Endothelial cell of umbilical vein (primary cell): ENCODE measurements at regions not wholly inside any gene's neighbourhood (a gene's known extent, or its start where the extent isn't known, plus 50 kb on each side); places are given as distances from the start of the nearest gene placed in this dataset.

Source experiments
- BruUV-seq: library from RNA; stranded (reverse); fragments of 400-500 nt; replicated peaks from 2 replicates; lab custom pipeline; 2021; lab: Mats Ljungman, UMichigan
- CTCF ChIA-PET: fragments of 300-600, 350-600 bp; sonication (Branson Sonifier 250); formaldehyde crosslinking; loops from one replicate; lab custom pipeline; 2021; ENCODE audit warnings: antibody characterized with exemption, inconsistent platforms; lab: Charles Lee
- POLR2A ChIA-PET: fragments of 300-600, 350-600 bp; sonication (Branson Sonifier 250); formaldehyde crosslinking; loops from one replicate; lab custom pipeline; 2021; ENCODE audit warnings: antibody characterized with exemption, inconsistent platforms; lab: Charles Lee
- DNase-seq: peaks from one replicate; pipeline ENCODE4 v3.0.0-alpha.2; 2011; ENCODE audit warnings: low read depth, low spot score
- FAIRE-seq: peaks from 2 replicates; lab custom pipeline; 2011; peaks lifted over from hg19 to GRCh38; lab: Jason Lieb, UNC
- H2AFZ ChIP-seq: 2 replicates; pipeline ENCODE4 v1.6.0; 2012; ENCODE audit warnings: low read depth, low read length, control low read depth, inconsistent platforms
- H3K27ac ChIP-seq: 2 replicates; pipeline ENCODE4 v1.5.1; 2011; ENCODE audit warnings: low read depth, mild to moderate bottlenecking, control low read depth, low read length, moderate library complexity; ENCODE audit not compliant: insufficient read depth
- H3K27me3 ChIP-seq, 2 experiments: 2 replicates each; pipeline versions ENCODE4 v1.6.0 to v1.6.1; 2011; ENCODE audit warnings: low read length in 2 of 2, mixed read lengths in 1 of 2; ENCODE audit not compliant: control insufficient read depth in 2 of 2, insufficient read depth in 2 of 2
- H3K36me3 ChIP-seq, 2 experiments: 2 replicates in 1 of 2; 3 replicates in 1 of 2; pipeline ENCODE4 v1.5.1; 2011; ENCODE audit warnings: low read length in 2 of 2, mild to moderate bottlenecking in 1 of 2, moderate library complexity in 1 of 2; ENCODE audit not compliant: control insufficient read depth in 2 of 2, insufficient read depth in 2 of 2; ENCODE audit errors: extremely low read depth in 1 of 2
- H3K4me1 ChIP-seq: 3 replicates; pipeline ENCODE4 v1.5.1; 2011; ENCODE audit warnings: mild to moderate bottlenecking, low read length; ENCODE audit not compliant: control insufficient read depth, insufficient read depth; ENCODE audit errors: extremely low read depth
- H3K4me2 ChIP-seq: 2 replicates; pipeline ENCODE4 v1.6.1; 2011; ENCODE audit warnings: low read length, control low read depth, mixed read lengths; ENCODE audit not compliant: insufficient read depth
- H3K4me3 ChIP-seq, 3 experiments: fragments of 200-600 bp in 1 of 3; sonication (generic), shearing (Covaris generic) in 1 of 3; replicated peaks in 1 of 3; 2 replicates each; pipeline ENCODE4 v1.5.1; 2011 to 2016; ENCODE audit warnings: control low read depth in 3 of 3, low read length in 3 of 3, mild to moderate bottlenecking in 2 of 3, inconsistent platforms in 1 of 3, low read depth in 1 of 3, moderate library complexity in 1 of 3; ENCODE audit not compliant: insufficient read depth in 1 of 3
- H3K79me2 ChIP-seq: 2 replicates; pipeline ENCODE4 v1.6.0; 2012; ENCODE audit warnings: low read length, inconsistent platforms; ENCODE audit not compliant: control insufficient read depth, insufficient read depth
- H3K9ac ChIP-seq: replicated peaks from 2 replicates; pipeline ENCODE3; 2011; ENCODE audit warnings: low read length, control low read depth; ENCODE audit not compliant: insufficient read depth; ENCODE audit errors: extremely low read depth
- H3K9me1 ChIP-seq: replicated peaks from 3 replicates; pipeline ENCODE4 v1.6.0; 2011; ENCODE audit warnings: mild to moderate bottlenecking, low read length; ENCODE audit not compliant: control insufficient read depth, insufficient read depth; ENCODE audit errors: extremely low read depth
- H3K9me3 ChIP-seq: replicated peaks from 2 replicates; pipeline ENCODE4 v1.5.1; 2012; ENCODE audit warnings: low read length, inconsistent platforms; ENCODE audit not compliant: control insufficient read depth, insufficient read depth
- H4K20me1 ChIP-seq: replicated peaks from 2 replicates; pipeline ENCODE3; 2011; ENCODE audit warnings: mild to moderate bottlenecking, low read length; ENCODE audit not compliant: control insufficient read depth, insufficient read depth; ENCODE audit errors: extremely low read depth
- CTCF ChIP-seq, 2 donors: IDR thresholded peaks; 1 replicate in 1 of 2; 2 replicates in 1 of 2; pipeline ENCODE4 v1.5.1; 2011; ENCODE audit warnings: low read length in 2 of 2, mild to moderate bottlenecking in 2 of 2, moderate library complexity in 2 of 2, control low read depth in 1 of 2, inconsistent platforms in 1 of 2, low read depth in 1 of 2; ENCODE audit not compliant: insufficient read depth in 1 of 2; ENCODE audit errors: extremely low read depth in 1 of 2
- EZH2 ChIP-seq: IDR thresholded peaks from 2 replicates; pipeline ENCODE4 v1.6.1; 2012; ENCODE audit warnings: borderline replicate concordance, low read depth, mild to moderate bottlenecking, moderate library complexity, low read length, inconsistent platforms; ENCODE audit not compliant: severe bottlenecking
- FOS ChIP-seq: IDR thresholded peaks from 2 replicates; pipeline ENCODE4 v1.6.1; 2011; ENCODE audit warnings: mild to moderate bottlenecking, low read length, moderate library complexity, borderline replicate concordance; ENCODE audit not compliant: insufficient read depth
- GATA2 ChIP-seq: IDR thresholded peaks from 2 replicates; pipeline ENCODE4 v1.7.0; 2011; ENCODE audit warnings: low read depth, mild to moderate bottlenecking, moderate library complexity, mixed read lengths, low read length; ENCODE audit not compliant: insufficient read length, insufficient read depth
- JUN ChIP-seq: IDR thresholded peaks from 2 replicates; pipeline ENCODE4 v1.6.1; 2011; ENCODE audit warnings: borderline replicate concordance, low read depth; ENCODE audit not compliant: insufficient read length, insufficient read depth
- MAX ChIP-seq: IDR thresholded peaks from 2 replicates; pipeline ENCODE4 v1.6.1; 2011; ENCODE audit not compliant: insufficient read depth, insufficient read length
- MYC ChIP-seq: IDR thresholded peaks from one replicate; pipeline ENCODE4 v1.6.1; 2011; ENCODE audit warnings: mild to moderate bottlenecking, low read depth, low read length
- POLR2AphosphoS5 ChIP-seq: IDR thresholded peaks from 2 replicates; pipeline ENCODE4 v1.6.1; 2012; ENCODE audit warnings: low read depth, mild to moderate bottlenecking, control low read depth, low read length, moderate library complexity; ENCODE audit not compliant: insufficient read depth
- dilution Hi-C: fragments of 300-500 bp; cut with MboI; formaldehyde crosslinking; loops from one replicate; pipeline ENCODE4 v1.15.0; 2019; ENCODE audit warnings: low sequenced_read_pairs; ENCODE audit not compliant: extremely low pct_ligation_motif_present
- intact Hi-C: fragments of 100-400 bp; cut with micrococcal nuclease; formaldehyde crosslinking; loops from one replicate; pipeline ENCODE4 v1.10.0; 2022

GRCh38 chrX:150202641-150203247, 160.4 kb upstream of the MAMLD1 start:
- Histone ChIP-seq H3K27ac (no peak overlapping the region), H3K4me2 (no peak overlapping the region), H3K9me3 (no peaks in the 10 kb centered on the region), H3K9me1 (no peaks in the 10 kb centered on the region), H3K79me2 (no peaks in the 10 kb centered on the region), H3K9ac (no peak overlapping the region), H2AFZ (no peak overlapping the region), H3K27me3 (no peaks in the 10 kb centered on the region), H3K36me3 (no peaks in the 10 kb centered on the region), H4K20me1 (no peaks in the 10 kb centered on the region), H3K4me1 (peaks cover 11% of the 10 kb centered on the region), H3K4me3 (no peak overlapping the region)
- dilution Hi-C loops (no loop called here), intact Hi-C loops (loop anchor here (2.0 to 10.0 kb wide), 5 partner anchors 48 to 240 kb away; no protein-coding TSS in a partner anchor)
- ChIA-PET POLR2A (no interaction called here), CTCF (interaction anchor here (1.2 kb wide), 1 partner anchor 158 kb away, joined by 3 read pairs; no protein-coding TSS in a partner anchor)
- FAIRE-seq (peak; percentile 75), DNase-seq (peak; percentile 37)
- BruUV-seq = no TSS peak
- TF ChIP-seq EZH2 (no peak), MYC (no peak), GATA2 (no peak), POLR2AphosphoS5 (no peak), FOS (no peak), JUN (no peak), CTCF (IDR thresholded peaks at IDR 0.05; ENCODE audit: extremely low read depth in 1 of 2, insufficient read depth in 1 of 2, low read depth in 1 of 2, low read length in 2 of 2) (no peak), MAX (no peak)
